A673 (cell line): ENCODE measurements at regions not wholly inside any gene's neighbourhood (a gene's known extent, or its start where the extent isn't known, plus 50 kb on each side); places are given as distances from the start of the nearest gene placed in this dataset.
A peak's percentile ranks its signal among the peaks of the same experiment; 100 is the strongest.

Experiments used
- BruUV-seq: library from RNA; stranded (reverse); fragments of 400-500 nt; replicated peaks from 2 replicates; lab custom pipeline; 2021; lab: Mats Ljungman, UMichigan
- CTCF ChIA-PET: fragments of 300-600 bp; sonication (Branson Sonifier 250); formaldehyde crosslinking; loops from one replicate; lab custom pipeline; 2022; ENCODE audit warnings: antibody characterized with exemption; lab: Charles Lee
- POLR2A ChIA-PET: fragments of 300-600 bp; sonication (Branson Sonifier 250); formaldehyde crosslinking; loops from one replicate; lab custom pipeline; 2022; ENCODE audit warnings: antibody characterized with exemption; ENCODE audit not compliant: low non-redundant PET; lab: Charles Lee
- DNase-seq: peaks from one replicate; pipeline ENCODE4 v3.0.0-alpha.2; 2015; ENCODE audit warnings: low spot score
- H3K27ac ChIP-seq: fragments of 200-600 bp; sonication (generic); 2 replicates; pipeline ENCODE4 v1.5.1; 2016; ENCODE audit warnings: mixed run types, low read depth, mild to moderate bottlenecking, mixed read lengths, antibody characterized with exemption, low read length; ENCODE audit not compliant: poor library complexity, severe bottlenecking
- H3K27me3 ChIP-seq: fragments of 200-600 bp; sonication (generic); replicated peaks from 2 replicates; pipeline ENCODE4 v1.6.1; 2017; ENCODE audit warnings: mixed run types, low read depth, mild to moderate bottlenecking, mixed read lengths, antibody characterized with exemption, low read length; ENCODE audit not compliant: insufficient read depth, poor library complexity
- H3K36me3 ChIP-seq: fragments of 200-600 bp; sonication (generic); 2 replicates; pipeline ENCODE4 v1.6.1; 2016; ENCODE audit warnings: mixed run types, mild to moderate bottlenecking, mixed read lengths, antibody characterized with exemption, low read length; ENCODE audit not compliant: insufficient read depth, poor library complexity, severe bottlenecking
- H3K4me1 ChIP-seq: fragments of 200-600 bp; sonication (generic); 2 replicates; pipeline ENCODE4 v1.6.1; 2017; ENCODE audit warnings: mixed run types, mild to moderate bottlenecking, mixed read lengths, antibody characterized with exemption, low read length; ENCODE audit not compliant: insufficient read depth, poor library complexity, severe bottlenecking
- H3K4me3 ChIP-seq: fragments of 200-600 bp; sonication (generic); 2 replicates; pipeline ENCODE4 v1.5.1; 2016; ENCODE audit warnings: low read depth, mixed run types, mild to moderate bottlenecking, mixed read lengths, low read length; ENCODE audit not compliant: poor library complexity, severe bottlenecking
- H3K9me3 ChIP-seq: fragments of 200-600 bp; sonication (generic); 2 replicates; pipeline ENCODE4 v1.6.1; 2016; ENCODE audit warnings: mixed run types, low read depth, mild to moderate bottlenecking, mixed read lengths, antibody characterized with exemption, low read length; ENCODE audit not compliant: poor library complexity, severe bottlenecking
- CTCF ChIP-seq: fragments of 300-800, 200-600 bp; sonication (generic); conservative IDR thresholded peaks from 2 replicates; pipeline ENCODE4 v1.5.1; 2017; ENCODE audit warnings: low read depth, mild to moderate bottlenecking, antibody characterized with exemption, low read length, moderate library complexity, mixed read lengths
- EZH2 ChIP-seq: fragments of 200-600 bp; sonication (generic); IDR thresholded peaks from 2 replicates; pipeline ENCODE4 v1.6.1; 2017; ENCODE audit warnings: borderline replicate concordance, low read depth, mild to moderate bottlenecking, mixed read lengths, antibody characterized with exemption, low read length; ENCODE audit not compliant: poor library complexity, severe bottlenecking
- intact Hi-C: fragments of 100-400 bp; cut with micrococcal nuclease; formaldehyde crosslinking; loops from one replicate; pipeline ENCODE4 v1.10.0; 2022; ENCODE audit not compliant: unreplicated experiment

- Histone ChIP-seq H3K27ac (no peak overlapping the region), H3K36me3 (no peaks in the 10 kb centered on the region), H3K9me3 (no peaks in the 10 kb centered on the region), H3K27me3 (no peaks in the 10 kb centered on the region), H3K4me1 (no peaks in the 10 kb centered on the region), H3K4me3 (no peak overlapping the region)
- ChIA-PET CTCF (no interaction called here), POLR2A (no interaction called here)
- no peak for TF ChIP-seq CTCF
- no peak for TF ChIP-seq EZH2
- no peak for DNase-seq
- intact Hi-C loops = no loop called here
- BruUV-seq = no TSS peak
Observed at GRCh38 chr3:65173841-65174240, 486.0 kb upstream of the ADAMTS9 start.

DNA sequence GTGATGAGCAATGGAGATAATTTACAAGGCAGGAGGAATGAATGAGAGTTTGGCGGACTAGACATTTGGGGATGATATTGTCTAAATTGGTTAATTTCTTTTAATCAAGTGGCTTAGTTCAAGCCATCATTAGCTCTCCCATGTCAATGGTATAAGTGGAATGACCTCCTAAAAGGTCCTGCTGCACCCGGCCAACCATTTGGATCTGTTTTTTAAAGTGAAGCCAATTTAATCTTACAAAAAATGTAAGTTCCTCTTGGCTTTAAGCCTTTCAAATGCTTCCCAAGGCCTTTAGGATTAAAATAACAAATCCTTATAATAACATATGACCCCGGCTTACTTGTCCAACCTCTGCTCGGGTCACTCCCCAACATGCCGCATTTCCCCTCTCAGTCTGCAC is 484.4 kb upstream of the ADAMTS9 start:
- intact Hi-C loops = no loop called here
- Histone ChIP-seq H3K27me3 (no peaks in the 10 kb centered on the region), H3K4me1 (no peaks in the 10 kb centered on the region), H3K4me3 (no peak overlapping the region), H3K27ac (no peak overlapping the region), H3K36me3 (no peaks in the 10 kb centered on the region), H3K9me3 (no peaks in the 10 kb centered on the region)
- TF ChIP-seq EZH2 (no peak), CTCF (no peak)
- ChIA-PET CTCF (interaction anchor here (0.7 kb wide), 1 partner anchor 89 kb away, joined by 5 read pairs; no protein-coding TSS in a partner anchor), POLR2A (no interaction called here)
- DNase-seq = no peak
- BruUV-seq = no TSS peak

DNA sequence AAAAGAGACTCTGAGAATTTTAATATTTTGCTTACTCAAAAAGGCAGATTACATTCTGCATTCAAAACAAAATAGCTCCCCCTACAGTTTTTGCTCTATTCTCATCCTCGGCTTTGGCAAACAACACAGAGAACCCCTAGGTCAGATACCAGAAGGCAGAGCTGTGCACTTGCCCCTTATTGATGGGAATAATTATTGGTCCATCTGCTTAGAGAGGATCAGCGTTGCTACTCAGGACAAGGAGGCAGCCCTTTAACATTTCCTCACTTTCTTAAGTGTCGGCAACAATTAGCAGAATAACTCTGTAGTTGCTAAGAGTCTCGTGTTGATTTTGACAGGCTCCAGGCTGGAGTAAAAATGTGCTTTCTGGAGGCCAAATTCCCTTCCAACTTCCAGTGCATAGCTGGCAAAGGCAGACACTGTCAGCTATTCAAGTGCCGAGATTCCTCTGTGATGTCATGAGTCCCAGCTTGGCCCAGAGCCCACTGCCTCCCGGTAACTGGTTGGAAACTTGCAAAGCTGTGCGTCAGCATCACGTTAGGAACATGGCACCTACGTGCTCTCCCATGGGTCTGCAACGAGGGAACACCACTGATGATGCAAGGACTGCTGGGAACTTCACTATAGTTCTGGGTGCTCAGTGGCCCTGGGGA is 482.7 kb upstream of the ADAMTS9 start:
- DNase-seq = peak; percentile 26
- Histone ChIP-seq H3K36me3 (no peaks in the 10 kb centered on the region), H3K4me1 (no peaks in the 10 kb centered on the region), H3K27me3 (no peaks in the 10 kb centered on the region), H3K9me3 (no peaks in the 10 kb centered on the region), H3K27ac (no peak overlapping the region), H3K4me3 (no peak overlapping the region)
- intact Hi-C loops = no loop called here
- ChIA-PET POLR2A (no interaction called here), CTCF (no interaction called here)
- no TSS peak for BruUV-seq
- no peak for TF ChIP-seq EZH2
- peak; percentile 51; the same call in 1 of the 2 replicates for TF ChIP-seq CTCF
